ENCODE measurements at regions not wholly inside any gene's neighbourhood (a gene's known extent, or its start where the extent isn't known, plus 50 kb on each side); places are given as distances from the start of the nearest gene placed in this dataset.
"Not testable (repeated sequence)": the region's sequence is repeated elsewhere in the genome, so short reads cannot be mapped to it uniquely, and the experiment has no call there.

GRCh38 chr7:119100611-119101258, 876.2 kb downstream of the ANKRD7 start:
- DNase-seq (ENCODE audit: low read depth), result not testable (repeated sequence)

GRCh38 chr7:119102291-119102690, 877.8 kb downstream of the ANKRD7 start:
- no peak for DNase-seq (ENCODE audit: low read depth)

GRCh38 chr7:119105381-119105780, 880.9 kb downstream of the ANKRD7 start:
- DNase-seq (ENCODE audit: low read depth), result no peak

- DNase-seq (ENCODE audit: low read depth), result no peak
These were observed 898.8 kb downstream of the ANKRD7 start for GRCh38 chr7:119123326-119123725.

DNA sequence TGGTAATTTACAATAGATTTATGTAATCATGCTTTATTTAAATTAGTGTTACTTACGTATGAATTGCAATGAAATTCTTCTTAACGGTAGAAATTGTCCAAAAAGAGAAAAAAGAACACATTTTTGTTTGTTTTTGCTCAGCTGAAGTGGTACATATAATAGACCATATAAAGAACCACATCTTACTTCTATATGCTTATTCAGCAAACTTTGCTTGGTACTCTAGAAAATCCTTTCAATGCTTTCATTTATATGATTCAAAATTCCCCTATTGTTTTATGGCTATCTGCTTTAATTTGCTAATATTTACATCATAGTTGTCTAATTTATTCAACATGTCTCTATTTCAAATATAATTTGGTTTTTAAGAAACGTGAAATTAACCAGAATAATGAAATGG, 903.2 kb downstream of the ANKRD7 start:
- DNase-seq (ENCODE audit: low read depth), result no peak

GRCh38 chr7:119132436-119132835, 907.9 kb downstream of the ANKRD7 start:
- DNase-seq (ENCODE audit: low read depth), result no peak

- DNase-seq (ENCODE audit: low read depth), result no peak
These were observed 942.9 kb downstream of the ANKRD7 start for GRCh38 chr7:119167431-119167830.

GRCh38 chr7:119172043-119172442, 947.5 kb downstream of the ANKRD7 start:
- DNase-seq (ENCODE audit: low read depth), result no peak

DNA sequence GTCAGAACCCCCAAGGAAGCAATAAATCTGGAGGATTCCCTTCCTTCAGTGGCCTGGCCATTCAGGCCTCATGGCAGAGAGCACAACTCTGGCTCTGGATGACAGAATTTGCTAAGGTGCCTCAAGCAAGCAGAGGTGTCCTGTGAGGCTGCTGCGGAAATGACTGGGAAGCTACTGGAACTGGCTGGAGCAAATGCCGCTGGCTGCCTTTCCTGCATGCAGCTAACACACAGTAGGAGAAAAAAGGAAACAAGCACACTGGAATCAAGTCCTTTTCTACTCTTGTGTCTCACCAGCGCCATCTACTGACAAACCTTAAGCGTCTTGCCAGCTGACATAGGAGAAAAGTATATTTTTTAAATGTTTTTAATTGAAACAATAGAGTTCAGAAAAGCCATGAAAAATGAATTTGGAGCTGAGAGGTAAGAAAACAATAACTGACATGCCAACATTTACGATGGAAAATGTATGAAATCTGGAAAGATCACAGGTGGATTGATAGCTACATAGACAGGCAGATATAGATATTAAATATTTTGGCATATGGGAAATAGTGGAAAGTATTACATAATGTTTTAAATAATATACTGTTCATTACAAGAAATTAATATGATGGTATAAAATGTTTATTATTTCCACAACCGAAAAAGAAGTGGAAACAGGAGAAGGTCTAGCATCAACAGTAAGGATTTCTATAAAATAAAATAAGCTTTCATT, 951.6 kb downstream of the ANKRD7 start:
- peak; percentile 19 for DNase-seq (ENCODE audit: low read depth)

DNA sequence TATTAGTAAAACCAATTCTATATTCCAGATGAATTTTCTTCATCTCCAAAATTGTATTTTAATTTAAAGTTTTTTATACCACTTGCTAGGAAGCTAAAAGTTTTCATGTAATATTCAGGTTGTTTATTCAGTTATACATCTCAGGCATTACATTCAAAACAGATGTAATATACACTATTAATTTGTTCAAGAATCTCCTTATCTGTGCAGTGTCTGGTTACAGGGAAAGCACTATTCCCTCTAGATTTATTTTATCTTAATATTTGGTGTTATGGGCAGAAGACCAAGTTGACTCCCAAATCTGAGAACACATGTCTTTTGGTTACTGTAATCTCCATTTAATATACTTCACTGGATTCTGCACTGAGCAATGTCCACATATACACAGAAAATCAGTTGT, 953.4 kb downstream of the ANKRD7 start:
- DNase-seq (ENCODE audit: low read depth), result no peak

GRCh38 chr7:119184124-119184788, 959.8 kb downstream of the ANKRD7 start:
- no peak for DNase-seq (ENCODE audit: low read depth)

GRCh38 chr7:119196183-119196582, 971.7 kb downstream of the ANKRD7 start:
- DNase-seq (ENCODE audit: low read depth), result no peak

DNA sequence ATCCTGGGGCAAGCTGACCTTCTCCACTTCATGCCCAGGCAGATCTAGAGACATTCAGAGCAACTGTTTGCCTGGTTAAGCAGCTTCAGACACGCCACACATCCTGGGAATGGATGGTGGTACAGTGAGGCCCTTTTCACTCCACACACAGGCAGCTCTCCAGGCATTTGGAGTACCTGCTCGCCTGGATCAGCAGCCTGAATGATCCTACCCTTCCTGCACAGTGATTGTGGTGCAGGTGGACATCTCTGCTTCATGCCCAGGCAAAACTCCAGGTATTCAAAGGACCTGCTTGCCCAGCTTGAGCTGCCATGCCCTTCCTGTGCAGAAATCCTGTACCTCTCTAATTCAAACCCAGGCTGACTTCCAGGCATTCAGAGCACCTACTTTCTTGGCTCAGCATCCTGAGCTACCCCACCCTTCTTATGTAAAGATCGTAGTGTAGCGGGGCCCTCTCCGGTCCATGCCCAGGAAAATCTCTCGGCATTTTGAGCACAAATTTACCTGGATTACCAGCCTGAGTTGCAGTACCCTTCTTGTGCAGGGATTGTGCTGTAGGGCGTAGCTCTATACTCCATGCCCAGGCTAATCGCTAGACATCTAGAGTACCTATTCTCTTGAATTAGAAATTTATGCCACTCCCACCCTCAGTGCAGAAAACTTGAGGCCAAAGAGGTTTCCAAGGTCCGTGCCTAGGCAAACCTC, 972.8 kb downstream of the ANKRD7 start:
- no peak for DNase-seq (ENCODE audit: low read depth)

DNA sequence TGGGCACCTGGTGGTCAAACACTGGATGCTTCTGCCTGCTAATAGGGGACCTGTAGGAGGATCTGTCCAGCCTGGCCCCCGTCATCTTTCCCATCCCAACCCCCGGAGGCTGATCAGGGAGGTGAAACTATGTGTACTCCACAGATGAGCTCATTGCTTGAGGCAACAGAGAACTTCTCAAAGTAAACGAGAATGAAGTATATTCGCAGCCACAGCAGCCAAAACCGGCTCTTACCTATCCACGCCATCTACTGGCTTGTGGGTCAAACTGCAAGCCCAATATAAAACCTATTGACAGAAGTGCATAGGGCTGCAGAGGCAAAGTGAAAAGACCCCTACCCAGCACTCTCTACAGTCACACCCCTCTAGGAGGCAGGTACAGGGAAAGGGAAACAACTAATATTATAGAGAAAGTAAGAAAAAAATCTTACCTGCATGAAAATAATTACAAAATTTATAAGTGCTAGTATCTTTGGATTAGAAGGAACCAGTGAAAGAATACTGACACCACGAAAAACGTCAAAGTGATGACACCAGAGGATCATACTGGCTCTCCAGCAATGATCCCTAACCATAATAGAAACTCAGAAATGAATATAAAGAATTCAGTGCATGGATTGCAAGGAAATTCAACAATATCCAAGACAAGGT, 973.5 kb downstream of the ANKRD7 start:
- DNase-seq (ENCODE audit: low read depth), result peak; percentile 13

- DNase-seq (ENCODE audit: low read depth), result no peak
These were observed 995.2 kb downstream of the ANKRD7 start for GRCh38 chr7:119219663-119220062.

GRCh38 chr7:119223930-119224329, 999.4 kb downstream of the ANKRD7 start:
- no peak for DNase-seq (ENCODE audit: low read depth)

- DNase-seq (ENCODE audit: low read depth), result no peak
These were observed 1004.0 kb downstream of the ANKRD7 start for GRCh38 chr7:119228482-119228881.

- DNase-seq (ENCODE audit: low read depth), result no peak
These were observed 1007.6 kb downstream of the ANKRD7 start for GRCh38 chr7:119232091-119232490.

- no peak for DNase-seq (ENCODE audit: low read depth)
These were observed 1008.5 kb downstream of the ANKRD7 start for GRCh38 chr7:119233015-119233414.

DNA sequence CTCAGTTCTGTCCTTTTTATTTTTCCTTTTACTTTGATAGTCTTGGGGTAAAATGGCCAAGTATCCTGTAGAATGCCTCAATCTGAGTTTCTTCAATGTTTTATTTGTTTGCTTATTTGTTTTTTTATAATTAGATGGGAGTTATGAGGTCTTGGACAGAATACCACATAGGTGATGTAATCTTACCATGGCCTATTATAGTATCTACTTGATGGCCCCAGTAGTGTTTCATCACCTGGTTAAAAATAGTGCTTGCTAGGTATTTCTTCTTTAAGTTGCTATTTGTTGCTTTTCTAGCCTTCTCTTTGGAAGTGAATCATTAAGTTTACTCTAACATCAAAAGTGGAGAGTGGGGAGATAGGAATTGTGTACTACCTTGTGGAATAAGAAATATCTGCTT, 1020.0 kb upstream of the KCND2 start:
- no peak for DNase-seq (ENCODE audit: low read depth)

DNA sequence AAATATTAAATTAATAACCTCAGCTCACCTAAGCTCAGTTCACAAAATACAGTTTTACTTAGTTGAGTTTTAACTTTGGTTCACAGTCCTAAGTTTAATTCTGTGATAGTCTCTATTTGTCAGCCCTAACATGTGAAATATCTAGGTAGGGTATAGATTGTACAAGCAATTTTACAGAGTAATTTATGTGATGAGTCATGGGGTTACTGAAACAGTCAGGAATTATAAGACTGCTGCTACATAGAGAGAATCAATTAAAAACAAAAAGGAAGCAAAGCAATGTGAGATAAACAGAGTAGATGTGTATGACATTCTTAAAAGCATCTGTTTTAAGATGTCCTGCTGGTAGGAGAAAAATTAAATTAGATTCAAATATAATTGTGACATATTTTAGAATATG, 1018.2 kb upstream of the KCND2 start:
- no peak for DNase-seq (ENCODE audit: low read depth)

GRCh38 chr7:119256001-119256400, 1017.0 kb upstream of the KCND2 start:
- no peak for DNase-seq (ENCODE audit: low read depth)
